Astrocyte (in vitro differentiated cells and primary cell): ENCODE measurements at regions not wholly inside any gene's neighbourhood (a gene's known extent, or its start where the extent isn't known, plus 50 kb on each side); places are given as distances from the start of the nearest gene placed in this dataset.

Experiments used
- DNase-seq: peaks from one replicate; pipeline ENCODE4 v3.0.0-alpha.2; 2010; ENCODE audit warnings: low read depth
- FAIRE-seq: peaks from 2 replicates; lab custom pipeline; 2011; peaks lifted over from hg19 to GRCh38; lab: Jason Lieb, UNC
- H2AFZ ChIP-seq: 2 replicates; pipeline ENCODE4 v1.6.0; 2012; ENCODE audit warnings: low read depth, low read length, inconsistent platforms
- H3K27ac ChIP-seq: 2 replicates; pipeline ENCODE4 v1.5.1; 2011; ENCODE audit warnings: low read depth, low read length, inconsistent platforms
- H3K27me3 ChIP-seq: 2 replicates; pipeline ENCODE4 v1.6.0; 2011; ENCODE audit warnings: low read length, inconsistent platforms; ENCODE audit not compliant: insufficient read depth
- H3K36me3 ChIP-seq: 2 replicates; pipeline ENCODE4 v1.5.1; 2011; ENCODE audit warnings: low read length, inconsistent platforms; ENCODE audit not compliant: insufficient read depth
- H3K4me1 ChIP-seq: 2 replicates; pipeline ENCODE4 v1.5.1; 2011; ENCODE audit warnings: low read length, inconsistent platforms; ENCODE audit not compliant: insufficient read depth
- H3K4me2 ChIP-seq: 2 replicates; pipeline ENCODE4 v1.6.0; 2012; ENCODE audit warnings: low read length, inconsistent platforms
- H3K4me3 ChIP-seq: 2 replicates; pipeline ENCODE4 v1.5.1; 2011; ENCODE audit warnings: low read depth, mild to moderate bottlenecking, low read length, inconsistent platforms; ENCODE audit not compliant: insufficient read depth
- H3K79me2 ChIP-seq: 2 replicates; pipeline ENCODE4 v1.6.0; 2012; ENCODE audit warnings: mild to moderate bottlenecking, low read length, inconsistent platforms; ENCODE audit not compliant: insufficient read depth
- H3K9ac ChIP-seq: 2 replicates; pipeline ENCODE4 v1.6.0; 2012; ENCODE audit warnings: mild to moderate bottlenecking, low read length, inconsistent platforms
- H3K9me3 ChIP-seq: 2 replicates; pipeline ENCODE4 v1.5.1; 2012; ENCODE audit warnings: low read depth, mild to moderate bottlenecking, low read length, inconsistent platforms; ENCODE audit not compliant: insufficient read depth
- H4K20me1 ChIP-seq: 2 replicates; pipeline ENCODE4 v1.6.0; 2012; ENCODE audit warnings: low read length, inconsistent platforms; ENCODE audit not compliant: insufficient read depth
- H3K27ac Mint-ChIP-seq: one replicate; pipeline ENCODE4 v1.8.0; 2021; ENCODE audit warnings: mild to moderate bottlenecking, mixed read lengths; ENCODE audit not compliant: unreplicated experiment
- H3K27me3 Mint-ChIP-seq: one replicate; pipeline ENCODE4 v1.8.0; 2021; ENCODE audit warnings: low read depth, mixed read lengths; ENCODE audit not compliant: unreplicated experiment
- H3K36me3 Mint-ChIP-seq: one replicate; pipeline ENCODE4 v1.8.0; 2021; ENCODE audit warnings: low read depth, mixed read lengths; ENCODE audit not compliant: unreplicated experiment
- H3K4me1 Mint-ChIP-seq: one replicate; pipeline ENCODE4 v1.8.0; 2021; ENCODE audit warnings: low read depth, mixed read lengths; ENCODE audit not compliant: unreplicated experiment
- H3K4me3 Mint-ChIP-seq: one replicate; pipeline ENCODE4 v1.8.0; 2021; ENCODE audit warnings: mild to moderate bottlenecking, moderate library complexity, mixed read lengths; ENCODE audit not compliant: unreplicated experiment
- H3K9me3 Mint-ChIP-seq: one replicate; pipeline ENCODE4 v1.8.0; 2021; ENCODE audit warnings: mild to moderate bottlenecking, mixed read lengths; ENCODE audit not compliant: unreplicated experiment
- CTCF ChIP-seq: IDR thresholded peaks from 2 replicates; pipeline ENCODE4 v1.5.1; 2011; ENCODE audit warnings: low read depth, mild to moderate bottlenecking, inconsistent platforms, low read length, moderate library complexity; ENCODE audit not compliant: insufficient read depth
- EZH2 ChIP-seq: IDR thresholded peaks from 2 replicates; pipeline ENCODE4 v1.6.1; 2012; ENCODE audit warnings: mild to moderate bottlenecking, low read length, inconsistent platforms; ENCODE audit not compliant: insufficient read depth

DNA sequence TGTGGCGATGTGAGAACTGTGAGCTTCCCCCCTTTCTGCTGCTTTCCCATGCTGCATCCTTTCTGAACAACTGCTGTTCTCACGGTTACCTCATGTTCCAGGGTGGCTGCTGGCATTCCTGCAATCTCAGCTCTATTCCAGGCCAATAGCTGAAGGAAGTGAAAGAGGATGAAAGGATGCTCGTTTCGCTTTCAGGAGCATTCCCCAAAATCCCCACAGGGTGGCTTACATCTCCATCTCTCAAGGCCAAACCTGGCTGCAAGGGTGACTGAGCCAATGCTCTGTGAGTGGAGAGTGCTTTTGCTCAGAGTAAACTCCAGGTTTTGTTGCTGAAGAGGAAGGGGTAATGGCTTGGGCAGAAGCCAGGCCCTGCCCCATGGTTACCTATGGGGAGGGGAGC lies 848.2 kb downstream of the BRD1 start:
- Histone ChIP-seq H4K20me1 (no peaks in the 10 kb centered on the region), H3K4me3 (no peak overlapping the region), H3K27me3 (no peaks in the 10 kb centered on the region), H3K9ac (no peak overlapping the region), H3K79me2 (no peaks in the 10 kb centered on the region), H3K4me1 (no peaks in the 10 kb centered on the region), H3K36me3 (no peaks in the 10 kb centered on the region), H2AFZ (no peak overlapping the region), H3K9me3 (peaks cover 5% of the 10 kb centered on the region), H3K4me2 (no peak overlapping the region), H3K27ac (no peak overlapping the region)
- DNase-seq (no peak), FAIRE-seq (no peak)
- H3K9me3 Mint-ChIP-seq: peaks cover 8% of the 10 kb centered on the region
- TF ChIP-seq CTCF (no peak), EZH2 (no peak)
- H3K36me3 Mint-ChIP-seq: no peaks in the 10 kb centered on the region
- H3K4me3 Mint-ChIP-seq: no peak overlapping the region
- H3K27ac Mint-ChIP-seq: no peak overlapping the region
- no peaks in the 10 kb centered on the region for H3K4me1 Mint-ChIP-seq
- H3K27me3 Mint-ChIP-seq: peaks cover 41% of the 10 kb centered on the region

DNA sequence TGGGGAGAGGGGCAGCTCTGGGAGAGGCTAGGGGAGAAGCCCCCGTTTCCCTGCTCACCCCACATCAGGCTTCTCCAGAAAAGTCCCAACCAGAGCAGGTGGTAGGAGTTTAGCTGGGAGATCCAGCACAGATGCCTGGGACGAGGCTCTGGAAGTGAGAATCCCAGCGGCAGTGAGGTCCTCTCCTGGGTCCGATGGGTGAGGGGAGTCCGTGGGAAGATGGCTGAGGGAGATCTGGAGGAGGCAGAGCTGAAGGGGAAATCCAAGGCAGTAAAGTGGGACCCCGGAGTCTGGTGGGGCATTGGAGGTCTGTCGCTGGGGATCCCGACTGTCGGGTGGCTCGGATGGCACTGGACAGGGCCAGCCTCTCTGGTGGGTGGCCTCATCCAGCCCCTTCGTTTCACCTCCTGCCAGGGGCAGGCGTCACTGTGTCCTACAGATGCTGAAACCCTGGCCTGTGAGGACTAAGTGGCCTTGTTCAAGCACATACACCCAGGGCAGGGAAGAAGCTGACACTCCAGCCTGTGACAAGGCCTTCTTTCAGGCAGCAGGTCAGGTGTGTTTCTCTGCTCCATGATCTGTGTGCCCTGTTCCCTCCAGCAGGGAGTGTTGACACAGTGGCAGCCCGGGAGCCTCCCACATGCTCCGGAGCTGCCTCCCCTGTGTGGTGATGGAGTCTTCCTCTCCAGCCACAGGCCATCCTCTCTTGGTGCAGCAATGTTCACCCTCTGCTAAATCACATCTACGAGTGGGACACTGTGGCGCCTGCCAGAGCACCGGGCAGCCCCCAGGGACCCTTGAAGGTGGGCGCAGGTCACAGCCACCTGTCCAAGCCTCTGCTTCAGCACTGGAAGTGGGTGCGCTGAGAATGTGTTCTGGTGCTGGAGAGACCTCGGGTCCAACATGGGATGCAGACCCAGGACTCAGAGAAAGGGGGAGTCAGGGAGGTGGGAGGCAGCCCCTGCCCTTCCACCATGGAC lies 850.8 kb downstream of the BRD1 start:
- DNase-seq (no peak), FAIRE-seq (no peak)
- Histone ChIP-seq H3K79me2 (no peaks in the 10 kb centered on the region), H3K4me1 (no peaks in the 10 kb centered on the region), H3K27ac (no peak overlapping the region), H4K20me1 (no peaks in the 10 kb centered on the region), H3K36me3 (no peaks in the 10 kb centered on the region), H3K4me3 (no peak overlapping the region), H3K4me2 (no peak overlapping the region), H2AFZ (no peak overlapping the region), H3K27me3 (no peaks in the 10 kb centered on the region), H3K9ac (no peak overlapping the region), H3K9me3 (peaks cover 5% of the 10 kb centered on the region)
- Mint-ChIP-seq H3K27me3 (peaks cover 58% of the 10 kb centered on the region), H3K4me1 (no peaks in the 10 kb centered on the region), H3K4me3 (no peak overlapping the region), H3K9me3 (peaks cover 8% of the 10 kb centered on the region), H3K27ac (no peak overlapping the region), H3K36me3 (no peaks in the 10 kb centered on the region)
- TF ChIP-seq CTCF (no peak), EZH2 (no peak)

DNA sequence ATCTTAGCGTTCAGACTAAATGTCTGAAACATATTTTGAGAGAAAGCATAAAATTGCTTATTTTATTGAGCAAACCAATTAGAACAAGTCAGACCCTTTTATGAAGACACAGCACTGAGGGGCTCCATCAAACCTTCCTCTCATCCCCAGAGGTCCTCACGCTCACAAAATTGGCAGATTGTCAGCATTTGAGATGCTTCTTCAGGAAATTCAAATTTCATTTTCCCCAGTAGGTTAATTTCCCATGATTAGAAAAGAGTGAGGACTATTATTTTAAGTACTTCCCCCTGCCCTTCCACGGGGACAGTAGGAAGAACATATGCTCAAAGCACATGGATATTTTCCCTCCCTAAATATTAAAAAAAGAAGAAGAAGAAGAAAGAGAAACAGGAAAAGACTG lies 851.8 kb downstream of the BRD1 start:
- Histone ChIP-seq H3K9me3 (peaks cover 5% of the 10 kb centered on the region), H3K4me3 (no peak overlapping the region), H3K9ac (no peak overlapping the region), H4K20me1 (no peaks in the 10 kb centered on the region), H3K27me3 (no peaks in the 10 kb centered on the region), H3K36me3 (no peaks in the 10 kb centered on the region), H3K4me1 (no peaks in the 10 kb centered on the region), H3K4me2 (no peak overlapping the region), H3K27ac (no peak overlapping the region), H3K79me2 (no peaks in the 10 kb centered on the region), H2AFZ (no peak overlapping the region)
- H3K36me3 Mint-ChIP-seq: no peaks in the 10 kb centered on the region
- H3K27ac Mint-ChIP-seq: no peak overlapping the region
- H3K27me3 Mint-ChIP-seq: peaks cover 54% of the 10 kb centered on the region
- no peaks in the 10 kb centered on the region for H3K4me1 Mint-ChIP-seq
- H3K9me3 Mint-ChIP-seq: peaks cover 10% of the 10 kb centered on the region
- no peak for TF ChIP-seq EZH2
- no peak for TF ChIP-seq CTCF
- FAIRE-seq (no peak), DNase-seq (no peak)
- no peak overlapping the region for H3K4me3 Mint-ChIP-seq
